Transverse colon (tissue), 4 donors: ENCODE measurements at regions not wholly inside any gene's neighbourhood (a gene's known extent, or its start where the extent isn't known, plus 50 kb on each side); places are given as distances from the start of the nearest gene placed in this dataset.

Experiments used
- DNase-seq: peaks from one replicate; pipeline ENCODE4 v3.0.0-alpha.2; 2019
- H3K27ac ChIP-seq, 4 donors: fragments of 200-600 bp; sonication (generic); 2 replicates each; pipeline ENCODE4 v1.5.1; 2016 to 2018; ENCODE audit warnings: inconsistent platforms in 4 of 4
- H3K27me3 ChIP-seq: fragments of 200-600 bp; sonication (generic); 2 replicates; pipeline ENCODE4 v1.5.1; 2017; ENCODE audit warnings: inconsistent platforms
- H3K36me3 ChIP-seq, 4 donors: fragments of 200-600 bp; sonication (generic); 2 replicates each; pipeline ENCODE4 v1.5.1; 2017 to 2019; ENCODE audit warnings: inconsistent platforms in 4 of 4
- H3K4me1 ChIP-seq, 4 donors: fragments of 200-600 bp; sonication (generic); 2 replicates each; pipeline ENCODE4 v1.5.1; 2017 to 2020; ENCODE audit warnings: inconsistent platforms in 4 of 4
- H3K4me3 ChIP-seq, 4 donors: fragments of 200-600 bp; sonication (generic); 1 replicate in 1 of 4; 2 replicates in 3 of 4; pipeline versions ENCODE4 v1.5.1 to v1.6.1; 2017 to 2019; ENCODE audit warnings: inconsistent platforms in 4 of 4
- H3K9me3 ChIP-seq, 2 donors: fragments of 200-600 bp; sonication (generic); 2 replicates each; pipeline ENCODE4 v1.5.1; 2017 to 2019; ENCODE audit warnings: inconsistent platforms in 2 of 2
- EP300 ChIP-seq: sonication (generic); formaldehyde crosslinking; IDR thresholded peaks from one replicate; pipeline ENCODE4 v1.6.1; 2017; ENCODE audit warnings: antibody characterized with exemption, low read depth
- POLR2A ChIP-seq: fragments of 450-650 bp; IDR thresholded peaks from one replicate; pipeline ENCODE4 v1.6.1; 2016; ENCODE audit warnings: antibody characterized with exemption, mild to moderate bottlenecking, moderate library complexity
- POLR2AphosphoS5 ChIP-seq, 3 donors: sonication (generic); formaldehyde crosslinking; IDR thresholded peaks; one replicate each; pipeline ENCODE4 v1.6.1; 2016; ENCODE audit warnings: antibody characterized with exemption in 3 of 3
- WGBS, 2 donors: methylation state at CpG; one replicate each; pipeline ENCODE4 v1.1.5; 2018; ENCODE audit warnings: low coverage in 1 of 2; 5-methylcytosine and 5-hydroxymethylcytosine counted together
- in situ Hi-C, 4 donors: fragments of 200-750 bp; cut with MboI; loops; one replicate each; pipeline versions ENCODE4 v1.15.0 to v1.15.1; 2017; ENCODE audit warnings: low sequenced_read_pairs in 3 of 4, low pct_ligation_motif_present in 1 of 4, low pct_unique_long_range_greater_than_20kb in 1 of 4
- intact Hi-C: fragments of 100-400 bp; cut with DNase I; formaldehyde crosslinking; loops from one replicate; pipeline ENCODE4 v1.15.1; 2023; ENCODE audit warnings: low total_unique reads
- TF ChIP-seq, protein P1 (sequence below), 5 experiments: fragments of 200-600 bp in 3 of 5; fragments of 450-650 bp in 2 of 5; sonication (generic) in 3 of 5; IDR thresholded peaks; 1 replicate in 2 of 5; 2 replicates in 3 of 5; pipeline ENCODE4 v1.5.1; 2016 to 2017; ENCODE audit warnings: antibody characterized with exemption in 5 of 5, inconsistent platforms in 3 of 5, mild to moderate bottlenecking in 2 of 5, moderate library complexity in 1 of 5

DNA sequence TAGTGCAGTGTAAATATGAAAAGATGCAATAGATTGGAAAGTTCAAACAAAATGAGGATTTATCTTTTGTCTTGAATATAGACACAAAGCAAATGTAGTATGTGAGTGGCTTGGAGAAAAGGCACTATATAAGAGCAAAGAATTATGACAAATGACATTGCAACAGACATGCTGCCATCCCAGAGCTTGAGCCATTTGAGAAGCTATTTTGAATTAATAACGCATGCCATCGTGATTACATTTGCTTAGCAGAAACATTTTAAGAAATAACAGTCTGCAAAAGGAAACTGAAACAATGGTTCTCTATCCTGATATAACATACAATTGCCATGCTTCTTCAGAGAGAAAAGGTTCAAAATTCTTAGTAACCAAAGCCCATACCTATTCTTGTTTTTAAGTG is 677.1 kb downstream of the ZEB2 start:
- H3K27ac ChIP-seq = no peak overlapping the region
- no peak overlapping the region for H3K4me3 ChIP-seq
- DNase-seq = no peak
- intact Hi-C loops = no loop called here
- H3K9me3 ChIP-seq = no peaks in the 10 kb centered on the region
- no peaks in the 10 kb centered on the region for H3K36me3 ChIP-seq
- H3K4me1 ChIP-seq = no peaks in the 10 kb centered on the region
- in situ Hi-C loops = no loop called here
- WGBS, 2 donors = 76 to 86% methylated on average over 2 of the region's 2 CpGs
- TF ChIP-seq POLR2A = no peak
- no peak for TF ChIP-seq POLR2AphosphoS5 (IDR thresholded peaks at IDR 0.05)
- TF ChIP-seq, protein P1, sequence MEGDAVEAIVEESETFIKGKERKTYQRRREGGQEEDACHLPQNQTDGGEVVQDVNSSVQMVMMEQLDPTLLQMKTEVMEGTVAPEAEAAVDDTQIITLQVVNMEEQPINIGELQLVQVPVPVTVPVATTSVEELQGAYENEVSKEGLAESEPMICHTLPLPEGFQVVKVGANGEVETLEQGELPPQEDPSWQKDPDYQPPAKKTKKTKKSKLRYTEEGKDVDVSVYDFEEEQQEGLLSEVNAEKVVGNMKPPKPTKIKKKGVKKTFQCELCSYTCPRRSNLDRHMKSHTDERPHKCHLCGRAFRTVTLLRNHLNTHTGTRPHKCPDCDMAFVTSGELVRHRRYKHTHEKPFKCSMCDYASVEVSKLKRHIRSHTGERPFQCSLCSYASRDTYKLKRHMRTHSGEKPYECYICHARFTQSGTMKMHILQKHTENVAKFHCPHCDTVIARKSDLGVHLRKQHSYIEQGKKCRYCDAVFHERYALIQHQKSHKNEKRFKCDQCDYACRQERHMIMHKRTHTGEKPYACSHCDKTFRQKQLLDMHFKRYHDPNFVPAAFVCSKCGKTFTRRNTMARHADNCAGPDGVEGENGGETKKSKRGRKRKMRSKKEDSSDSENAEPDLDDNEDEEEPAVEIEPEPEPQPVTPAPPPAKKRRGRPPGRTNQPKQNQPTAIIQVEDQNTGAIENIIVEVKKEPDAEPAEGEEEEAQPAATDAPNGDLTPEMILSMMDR (IDR thresholded peaks at IDR 0.05) = no peak
- TF ChIP-seq EP300 = no peak
- no peaks in the 10 kb centered on the region for H3K27me3 ChIP-seq

DNA sequence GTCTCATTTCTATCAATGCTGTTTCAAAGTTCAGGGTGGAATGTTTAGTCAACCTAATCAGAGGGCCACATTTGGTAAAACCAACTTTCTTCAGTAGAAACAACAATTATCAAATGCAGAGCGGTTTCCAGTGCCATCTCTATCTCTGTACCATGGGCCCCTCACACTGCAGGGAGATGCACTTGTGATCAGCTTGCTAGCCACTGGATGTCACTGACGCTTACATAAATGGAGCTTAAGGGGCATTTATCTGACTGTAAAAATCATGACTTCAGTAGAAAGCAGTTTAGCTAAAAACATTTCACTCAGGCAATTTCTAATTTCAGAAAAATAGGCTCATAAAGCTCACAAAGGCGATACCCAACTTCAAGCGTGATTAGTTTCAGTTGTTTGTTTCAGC is 678.0 kb downstream of the ZEB2 start:
- TF ChIP-seq EP300 (no peak), POLR2A (no peak), POLR2AphosphoS5 (IDR thresholded peaks at IDR 0.05) (no peak)
- TF ChIP-seq, protein P1 (IDR thresholded peaks at IDR 0.05) = no peak
- H3K4me1 ChIP-seq = no peaks in the 10 kb centered on the region
- no peak overlapping the region for H3K4me3 ChIP-seq
- H3K9me3 ChIP-seq = no peaks in the 10 kb centered on the region
- intact Hi-C loops (no loop called here), in situ Hi-C loops (no loop called here)
- DNase-seq = no peak
- H3K27ac ChIP-seq = no peak overlapping the region
- H3K27me3 ChIP-seq = no peaks in the 10 kb centered on the region
- H3K36me3 ChIP-seq = no peaks in the 10 kb centered on the region
- 86 to 100% methylated on average over 1 to 4 of the region's 4 CpGs for WGBS, 2 donors

DNA sequence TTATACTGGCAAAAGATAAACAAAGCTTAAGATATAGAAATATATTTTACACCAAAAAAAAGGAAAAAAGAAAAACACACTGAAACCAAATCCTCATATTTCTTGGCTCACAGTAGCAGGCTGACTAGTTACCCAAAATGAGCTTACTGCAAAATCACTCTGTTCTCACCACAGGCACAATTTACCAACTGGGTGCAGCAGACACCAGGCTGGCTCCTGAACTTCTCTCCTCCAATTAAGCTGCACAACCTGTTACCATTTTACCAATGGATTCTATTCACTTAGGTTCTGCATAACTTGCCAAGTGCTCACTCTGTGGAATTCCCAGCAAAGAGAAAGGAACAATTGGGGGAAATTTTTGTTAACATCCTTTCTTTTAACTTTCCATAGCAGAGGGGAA is 679.3 kb downstream of the ZEB2 start:
- DNase-seq = no peak
- H3K4me3 ChIP-seq = no peak overlapping the region
- no peak overlapping the region for H3K27ac ChIP-seq
- H3K36me3 ChIP-seq = no peaks in the 10 kb centered on the region
- intact Hi-C loops = no loop called here
- no peaks in the 10 kb centered on the region for H3K27me3 ChIP-seq
- in situ Hi-C loops = no loop called here
- no peak for TF ChIP-seq POLR2AphosphoS5 (IDR thresholded peaks at IDR 0.05)
- TF ChIP-seq POLR2A = no peak
- TF ChIP-seq EP300 = no peak
- TF ChIP-seq, protein P1 (IDR thresholded peaks at IDR 0.05) = no peak
- no peaks in the 10 kb centered on the region for H3K4me1 ChIP-seq
- no peaks in the 10 kb centered on the region for H3K9me3 ChIP-seq

DNA sequence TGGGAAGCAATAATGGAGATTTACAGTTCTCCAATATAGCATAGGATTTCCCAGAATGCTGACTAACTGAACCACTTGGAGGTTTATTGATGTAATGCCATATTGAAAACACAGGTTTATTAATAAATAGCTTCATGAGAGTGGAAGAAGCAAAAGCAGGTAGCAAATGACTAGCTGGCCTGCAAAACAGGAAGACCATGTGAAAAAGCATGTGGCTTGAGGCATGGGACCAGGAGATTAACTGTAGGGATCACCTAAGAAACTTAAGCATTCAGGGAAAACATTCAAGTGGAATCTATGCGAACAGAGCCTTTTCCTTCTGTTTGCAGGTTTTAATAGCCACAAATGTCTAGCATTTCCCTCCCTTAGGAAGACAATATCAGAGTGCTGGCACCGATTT is 679.7 kb downstream of the ZEB2 start:
- in situ Hi-C loops = no loop called here
- TF ChIP-seq POLR2AphosphoS5 (IDR thresholded peaks at IDR 0.05) (no peak), POLR2A (no peak), EP300 (no peak)
- TF ChIP-seq, protein P1 (IDR thresholded peaks at IDR 0.05) = no peak
- intact Hi-C loops = no loop called here
- no peaks in the 10 kb centered on the region for H3K27me3 ChIP-seq
- H3K9me3 ChIP-seq = no peaks in the 10 kb centered on the region
- DNase-seq = no peak
- no peak overlapping the region for H3K27ac ChIP-seq
- no peaks in the 10 kb centered on the region for H3K4me1 ChIP-seq
- no peak overlapping the region for H3K4me3 ChIP-seq
- no peaks in the 10 kb centered on the region for H3K36me3 ChIP-seq
- WGBS, 2 donors = 86 to 88% methylated on average over 2 of the region's 2 CpGs
